ENCODE measurements at regions not wholly inside any gene's neighbourhood (a gene's known extent, or its start where the extent isn't known, plus 50 kb on each side); places are given as distances from the start of the nearest gene placed in this dataset.

- Mint-ChIP-seq H3K27me3 (ENCODE audit: low read depth) (no peaks in the 10 kb centered on the region), H3K9me3 (ENCODE audit: low read depth) (peaks cover 2% of the 10 kb centered on the region), H3K36me3 (ENCODE audit: low read depth) (no peaks in the 10 kb centered on the region), H3K4me1 (ENCODE audit: low read depth) (no peaks in the 10 kb centered on the region), H3K27ac (ENCODE audit: unreplicated experiment) (no peak overlapping the region), H3K4me3 (ENCODE audit: unreplicated experiment) (no peak overlapping the region)
- DNase-seq (ENCODE audit: low spot score), result no peak
- no peak for TF ChIP-seq CTCF (IDR thresholded peaks at IDR 0.05)
These were observed 340.5 kb upstream of the MAOA start for GRCh38 chrX:43315622-43316021.

GRCh38 chrX:43316146-43316545 is 340.0 kb upstream of the MAOA start:
- H3K27ac Mint-ChIP-seq (ENCODE audit: unreplicated experiment), result no peak overlapping the region
- H3K4me1 Mint-ChIP-seq (ENCODE audit: low read depth), result no peaks in the 10 kb centered on the region
- peaks cover 2% of the 10 kb centered on the region for H3K9me3 Mint-ChIP-seq (ENCODE audit: low read depth)
- H3K27me3 Mint-ChIP-seq (ENCODE audit: low read depth), result no peaks in the 10 kb centered on the region
- H3K36me3 Mint-ChIP-seq (ENCODE audit: low read depth), result no peaks in the 10 kb centered on the region
- no peak for DNase-seq (ENCODE audit: low spot score)
- no peak for TF ChIP-seq CTCF (IDR thresholded peaks at IDR 0.05)
- no peak overlapping the region for H3K4me3 Mint-ChIP-seq (ENCODE audit: unreplicated experiment)

- peaks cover 11% of the 10 kb centered on the region for H3K9me3 Mint-ChIP-seq (ENCODE audit: low read depth)
- DNase-seq (ENCODE audit: low spot score), result no peak
- H3K27me3 Mint-ChIP-seq (ENCODE audit: low read depth), result no peaks in the 10 kb centered on the region
- H3K36me3 Mint-ChIP-seq (ENCODE audit: low read depth), result no peaks in the 10 kb centered on the region
- H3K27ac Mint-ChIP-seq (ENCODE audit: unreplicated experiment), result no peak overlapping the region
- H3K4me3 Mint-ChIP-seq (ENCODE audit: unreplicated experiment), result no peak overlapping the region
- H3K4me1 Mint-ChIP-seq (ENCODE audit: low read depth), result no peaks in the 10 kb centered on the region
- TF ChIP-seq CTCF (IDR thresholded peaks at IDR 0.05), result no peak
These were observed 338.7 kb upstream of the MAOA start for GRCh38 chrX:43317378-43317777.

GRCh38 chrX:43328358-43328946 is 327.6 kb upstream of the MAOA start:
- Mint-ChIP-seq H3K9me3 (ENCODE audit: low read depth) (peaks cover 53% of the 10 kb centered on the region), H3K4me3 (ENCODE audit: unreplicated experiment) (no peak overlapping the region), H3K27ac (ENCODE audit: unreplicated experiment) (no peak overlapping the region), H3K4me1 (ENCODE audit: low read depth) (no peaks in the 10 kb centered on the region), H3K36me3 (ENCODE audit: low read depth) (no peaks in the 10 kb centered on the region), H3K27me3 (ENCODE audit: low read depth) (no peaks in the 10 kb centered on the region)
- DNase-seq (ENCODE audit: low spot score), result no peak
- no peak for TF ChIP-seq CTCF (IDR thresholded peaks at IDR 0.05)

GRCh38 chrX:43333543-43333942 is 322.6 kb upstream of the MAOA start:
- Mint-ChIP-seq H3K4me3 (ENCODE audit: unreplicated experiment) (no peak overlapping the region), H3K27ac (ENCODE audit: unreplicated experiment) (no peak overlapping the region), H3K27me3 (ENCODE audit: low read depth) (no peaks in the 10 kb centered on the region), H3K4me1 (ENCODE audit: low read depth) (no peaks in the 10 kb centered on the region), H3K9me3 (ENCODE audit: low read depth) (peaks cover 21% of the 10 kb centered on the region), H3K36me3 (ENCODE audit: low read depth) (no peaks in the 10 kb centered on the region)
- TF ChIP-seq CTCF (IDR thresholded peaks at IDR 0.05), result peak; percentile 32
- no peak for DNase-seq (ENCODE audit: low spot score)

Data from chondrocyte (in vitro differentiated cells).